ENCODE measurements at regions not wholly inside any gene's neighbourhood (a gene's known extent, or its start where the extent isn't known, plus 50 kb on each side); places are given as distances from the start of the nearest gene placed in this dataset.

GRCh38 chr6:130773860-130774259 is 53.3 kb upstream of the SMLR1 start:
- no peak for ATAC-seq

GRCh38 chr6:130775411-130776012 is 51.7 kb upstream of the SMLR1 start:
- no peak for DNase-seq (ENCODE audit: missing footprints)
- ATAC-seq, result no peak
- intact Hi-C loops (cut with DNase I), result no loop called here

More at GRCh38 chr6:130773860-130774259, 53.3 kb upstream of the SMLR1 start:
- intact Hi-C loops (cut with DNase I), result no loop called here
- DNase-seq (ENCODE audit: missing footprints), result no peak

GRCh38 chr6:130776287-130776925 is 50.8 kb upstream of the SMLR1 start:
- ATAC-seq (no peak), DNase-seq (ENCODE audit: missing footprints) (no peak)
- intact Hi-C loops (cut with DNase I), result no loop called here

All from Right ventricle myocardium inferior (tissue), 1 donor.